Endothelial cell of umbilical vein (primary cell): ENCODE measurements at regions not wholly inside any gene's neighbourhood (a gene's known extent, or its start where the extent isn't known, plus 50 kb on each side); places are given as distances from the start of the nearest gene placed in this dataset.
A peak's percentile ranks its signal among the peaks of the same experiment; 100 is the strongest.

Experiments used
- BruUV-seq: library from RNA; stranded (reverse); fragments of 400-500 nt; replicated peaks from 2 replicates; lab custom pipeline; 2021; lab: Mats Ljungman, UMichigan
- CTCF ChIA-PET: fragments of 300-600, 350-600 bp; sonication (Branson Sonifier 250); formaldehyde crosslinking; loops from one replicate; lab custom pipeline; 2021; ENCODE audit warnings: antibody characterized with exemption, inconsistent platforms; lab: Charles Lee
- POLR2A ChIA-PET: fragments of 300-600, 350-600 bp; sonication (Branson Sonifier 250); formaldehyde crosslinking; loops from one replicate; lab custom pipeline; 2021; ENCODE audit warnings: antibody characterized with exemption, inconsistent platforms; lab: Charles Lee
- DNase-seq: peaks from one replicate; pipeline ENCODE4 v3.0.0-alpha.2; 2011; ENCODE audit warnings: low read depth, low spot score
- FAIRE-seq: peaks from 2 replicates; lab custom pipeline; 2011; peaks lifted over from hg19 to GRCh38; lab: Jason Lieb, UNC
- H2AFZ ChIP-seq: 2 replicates; pipeline ENCODE4 v1.6.0; 2012; ENCODE audit warnings: low read depth, low read length, control low read depth, inconsistent platforms
- H3K27ac ChIP-seq: 2 replicates; pipeline ENCODE4 v1.5.1; 2011; ENCODE audit warnings: low read depth, mild to moderate bottlenecking, control low read depth, low read length, moderate library complexity; ENCODE audit not compliant: insufficient read depth
- H3K27me3 ChIP-seq, 2 experiments: 2 replicates each; pipeline versions ENCODE4 v1.6.0 to v1.6.1; 2011; ENCODE audit warnings: low read length in 2 of 2, mixed read lengths in 1 of 2; ENCODE audit not compliant: control insufficient read depth in 2 of 2, insufficient read depth in 2 of 2
- H3K36me3 ChIP-seq, 2 experiments: 2 replicates in 1 of 2; 3 replicates in 1 of 2; pipeline ENCODE4 v1.5.1; 2011; ENCODE audit warnings: low read length in 2 of 2, mild to moderate bottlenecking in 1 of 2, moderate library complexity in 1 of 2; ENCODE audit not compliant: control insufficient read depth in 2 of 2, insufficient read depth in 2 of 2; ENCODE audit errors: extremely low read depth in 1 of 2
- H3K4me1 ChIP-seq: 3 replicates; pipeline ENCODE4 v1.5.1; 2011; ENCODE audit warnings: mild to moderate bottlenecking, low read length; ENCODE audit not compliant: control insufficient read depth, insufficient read depth; ENCODE audit errors: extremely low read depth
- H3K4me2 ChIP-seq: 2 replicates; pipeline ENCODE4 v1.6.1; 2011; ENCODE audit warnings: low read length, control low read depth, mixed read lengths; ENCODE audit not compliant: insufficient read depth
- H3K4me3 ChIP-seq, 3 experiments: fragments of 200-600 bp in 1 of 3; sonication (generic), shearing (Covaris generic) in 1 of 3; replicated peaks in 1 of 3; 2 replicates each; pipeline ENCODE4 v1.5.1; 2011 to 2016; ENCODE audit warnings: control low read depth in 3 of 3, low read length in 3 of 3, mild to moderate bottlenecking in 2 of 3, inconsistent platforms in 1 of 3, low read depth in 1 of 3, moderate library complexity in 1 of 3; ENCODE audit not compliant: insufficient read depth in 1 of 3
- H3K79me2 ChIP-seq: 2 replicates; pipeline ENCODE4 v1.6.0; 2012; ENCODE audit warnings: low read length, inconsistent platforms; ENCODE audit not compliant: control insufficient read depth, insufficient read depth
- H3K9ac ChIP-seq: replicated peaks from 2 replicates; pipeline ENCODE3; 2011; ENCODE audit warnings: low read length, control low read depth; ENCODE audit not compliant: insufficient read depth; ENCODE audit errors: extremely low read depth
- H3K9me1 ChIP-seq: replicated peaks from 3 replicates; pipeline ENCODE4 v1.6.0; 2011; ENCODE audit warnings: mild to moderate bottlenecking, low read length; ENCODE audit not compliant: control insufficient read depth, insufficient read depth; ENCODE audit errors: extremely low read depth
- H3K9me3 ChIP-seq: replicated peaks from 2 replicates; pipeline ENCODE4 v1.5.1; 2012; ENCODE audit warnings: low read length, inconsistent platforms; ENCODE audit not compliant: control insufficient read depth, insufficient read depth
- H4K20me1 ChIP-seq: replicated peaks from 2 replicates; pipeline ENCODE3; 2011; ENCODE audit warnings: mild to moderate bottlenecking, low read length; ENCODE audit not compliant: control insufficient read depth, insufficient read depth; ENCODE audit errors: extremely low read depth
- FOS ChIP-seq: IDR thresholded peaks from 2 replicates; pipeline ENCODE4 v1.6.1; 2011; ENCODE audit warnings: mild to moderate bottlenecking, low read length, moderate library complexity, borderline replicate concordance; ENCODE audit not compliant: insufficient read depth
- GATA2 ChIP-seq: IDR thresholded peaks from 2 replicates; pipeline ENCODE4 v1.7.0; 2011; ENCODE audit warnings: low read depth, mild to moderate bottlenecking, moderate library complexity, mixed read lengths, low read length; ENCODE audit not compliant: insufficient read length, insufficient read depth
- JUN ChIP-seq: IDR thresholded peaks from 2 replicates; pipeline ENCODE4 v1.6.1; 2011; ENCODE audit warnings: borderline replicate concordance, low read depth; ENCODE audit not compliant: insufficient read length, insufficient read depth
- POLR2A ChIP-seq: IDR thresholded peaks from 2 replicates; pipeline ENCODE4 v1.6.1; 2012; ENCODE audit warnings: low read depth, mild to moderate bottlenecking, control low read depth, low read length
- POLR2AphosphoS5 ChIP-seq: IDR thresholded peaks from 2 replicates; pipeline ENCODE4 v1.6.1; 2012; ENCODE audit warnings: low read depth, mild to moderate bottlenecking, control low read depth, low read length, moderate library complexity; ENCODE audit not compliant: insufficient read depth
- dilution Hi-C: fragments of 300-500 bp; cut with MboI; formaldehyde crosslinking; loops from one replicate; pipeline ENCODE4 v1.15.0; 2019; ENCODE audit warnings: low sequenced_read_pairs; ENCODE audit not compliant: extremely low pct_ligation_motif_present
- intact Hi-C: fragments of 100-400 bp; cut with micrococcal nuclease; formaldehyde crosslinking; loops from one replicate; pipeline ENCODE4 v1.10.0; 2022
- TF ChIP-seq, protein P1 (sequence below), 2 donors: IDR thresholded peaks; 1 replicate in 1 of 2; 2 replicates in 1 of 2; pipeline ENCODE4 v1.5.1; 2011; ENCODE audit warnings: low read length in 2 of 2, mild to moderate bottlenecking in 2 of 2, moderate library complexity in 2 of 2, control low read depth in 1 of 2, inconsistent platforms in 1 of 2, low read depth in 1 of 2; ENCODE audit not compliant: insufficient read depth in 1 of 2; ENCODE audit errors: extremely low read depth in 1 of 2

- no peaks in the 10 kb centered on the region for H4K20me1 ChIP-seq
- intact Hi-C loops = loop anchor here (1.0 kb wide), 1 partner anchor 85 kb away; no protein-coding TSS in a partner anchor
- peaks cover 6% of the 10 kb centered on the region for H3K4me1 ChIP-seq
- no peaks in the 10 kb centered on the region for H3K9me1 ChIP-seq
- H3K36me3 ChIP-seq = no peaks in the 10 kb centered on the region
- peak overlapping the region; percentile 25 for H2AFZ ChIP-seq
- H3K9me3 ChIP-seq = no peaks in the 10 kb centered on the region
- DNase-seq (peak; percentile 93), FAIRE-seq (peak; percentile 91)
- POLR2A ChIA-PET = no interaction called here
- no peak overlapping the region for H3K4me3 ChIP-seq
- no peaks in the 10 kb centered on the region for H3K27me3 ChIP-seq
- peak overlapping the region; percentile 42 for H3K9ac ChIP-seq
- no TSS peak for BruUV-seq
- no peak overlapping the region for H3K4me2 ChIP-seq
- no peaks in the 10 kb centered on the region for H3K79me2 ChIP-seq
- H3K27ac ChIP-seq = peak overlapping the region; percentile 60
- CTCF ChIA-PET = interaction anchor here (0.9 kb wide), 1 partner anchor 12 kb away, joined by 3 read pairs; no protein-coding TSS in a partner anchor
- TF ChIP-seq, protein P1, sequence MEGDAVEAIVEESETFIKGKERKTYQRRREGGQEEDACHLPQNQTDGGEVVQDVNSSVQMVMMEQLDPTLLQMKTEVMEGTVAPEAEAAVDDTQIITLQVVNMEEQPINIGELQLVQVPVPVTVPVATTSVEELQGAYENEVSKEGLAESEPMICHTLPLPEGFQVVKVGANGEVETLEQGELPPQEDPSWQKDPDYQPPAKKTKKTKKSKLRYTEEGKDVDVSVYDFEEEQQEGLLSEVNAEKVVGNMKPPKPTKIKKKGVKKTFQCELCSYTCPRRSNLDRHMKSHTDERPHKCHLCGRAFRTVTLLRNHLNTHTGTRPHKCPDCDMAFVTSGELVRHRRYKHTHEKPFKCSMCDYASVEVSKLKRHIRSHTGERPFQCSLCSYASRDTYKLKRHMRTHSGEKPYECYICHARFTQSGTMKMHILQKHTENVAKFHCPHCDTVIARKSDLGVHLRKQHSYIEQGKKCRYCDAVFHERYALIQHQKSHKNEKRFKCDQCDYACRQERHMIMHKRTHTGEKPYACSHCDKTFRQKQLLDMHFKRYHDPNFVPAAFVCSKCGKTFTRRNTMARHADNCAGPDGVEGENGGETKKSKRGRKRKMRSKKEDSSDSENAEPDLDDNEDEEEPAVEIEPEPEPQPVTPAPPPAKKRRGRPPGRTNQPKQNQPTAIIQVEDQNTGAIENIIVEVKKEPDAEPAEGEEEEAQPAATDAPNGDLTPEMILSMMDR (IDR thresholded peaks at IDR 0.05; ENCODE audit: extremely low read depth in 1 of 2, insufficient read depth in 1 of 2, low read depth in 1 of 2, low read length in 2 of 2) = no peak
- TF ChIP-seq FOS (peak; percentile 46), GATA2 (peak; percentile 64), POLR2AphosphoS5 (peak; percentile 36), JUN (peak; percentile 98), POLR2A (no peak)
- dilution Hi-C loops = no loop called here
Observed at GRCh38 chr12:30110958-30111586, 327.3 kb upstream of the TMTC1 start.
